HG02678 (cell line): ENCODE measurements at regions not wholly inside any gene's neighbourhood (a gene's known extent, or its start where the extent isn't known, plus 50 kb on each side); places are given as distances from the start of the nearest gene placed in this dataset.

Experiments used
- ATAC-seq: cut with Tn5 transposase; IDR thresholded peaks from one replicate; pipeline ENCODE4 v1.9.1; 2021; ENCODE audit warnings: mild to moderate bottlenecking, moderate library complexity; ENCODE audit not compliant: unreplicated experiment

- no peak for ATAC-seq
Measured at GRCh38 chr17:12287953-12288352, 267.3 kb downstream of the MAP2K4 start.

DNA sequence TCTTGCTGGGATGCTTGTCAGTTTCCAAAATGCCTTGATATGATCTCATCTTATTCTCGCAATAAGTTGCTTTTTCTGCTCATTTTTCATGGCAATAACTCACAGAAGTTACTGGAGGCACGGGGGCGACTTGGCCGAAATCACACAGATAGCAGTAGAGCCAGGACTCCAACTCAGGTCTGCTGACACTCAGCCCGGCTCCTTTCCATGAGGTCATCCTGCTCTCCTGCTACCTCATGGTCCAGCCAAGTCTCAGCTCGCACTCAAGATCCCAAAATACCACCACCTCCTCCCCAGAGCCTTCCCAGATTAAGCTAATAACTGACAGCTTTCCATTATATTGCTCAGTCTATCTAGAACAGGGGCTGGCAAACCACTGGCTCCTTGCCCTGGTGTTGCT is 269.5 kb downstream of the MAP2K4 start:
- no peak for ATAC-seq

DNA sequence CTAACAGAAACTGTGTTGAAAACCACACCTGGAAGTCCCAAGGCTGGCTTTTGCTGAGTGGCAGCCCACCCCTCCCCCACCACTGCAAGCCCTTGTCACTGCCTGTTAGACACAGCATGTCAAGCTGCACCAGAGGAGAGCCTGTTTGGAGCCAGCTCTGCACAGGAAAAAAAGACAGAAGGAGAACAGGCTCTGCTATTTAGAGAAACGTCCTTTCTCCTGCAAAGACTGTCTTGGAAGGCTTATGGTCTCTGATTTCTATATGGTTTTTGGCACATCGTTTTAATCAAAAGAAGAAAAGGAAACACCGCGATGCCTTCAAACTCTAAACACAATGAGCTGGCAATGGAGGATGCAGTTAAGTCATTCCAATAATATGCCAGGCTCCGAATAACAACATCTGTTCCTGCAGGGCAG is 275.5 kb downstream of the MAP2K4 start:
- no peak for ATAC-seq

- no peak for ATAC-seq
Measured at GRCh38 chr17:12301551-12301950, 280.9 kb downstream of the MAP2K4 start.

DNA sequence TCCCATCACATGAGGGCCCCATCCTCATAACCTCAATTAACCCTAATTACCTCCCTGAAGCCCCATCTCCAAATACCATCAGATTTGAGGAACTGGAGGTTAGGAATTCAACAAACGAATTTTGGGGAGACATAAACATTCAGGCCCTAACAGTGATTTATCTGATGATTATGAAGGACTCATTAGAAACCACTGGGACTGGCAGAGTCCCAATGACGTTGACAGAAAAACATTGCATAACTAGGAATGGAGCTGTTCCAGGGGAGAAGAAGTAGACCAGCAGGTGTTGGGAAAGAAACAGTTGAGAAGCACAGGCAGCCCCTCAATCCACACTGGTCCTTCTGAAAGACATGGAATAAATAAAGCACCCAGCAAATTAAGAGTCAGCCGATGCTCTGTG is 282.0 kb downstream of the MAP2K4 start:
- no peak for ATAC-seq

- no peak for ATAC-seq
Measured at GRCh38 chr17:12310811-12311210, 290.1 kb downstream of the MAP2K4 start.

GRCh38 chr17:12312692-12313091 is 292.0 kb downstream of the MAP2K4 start:
- no peak for ATAC-seq

DNA sequence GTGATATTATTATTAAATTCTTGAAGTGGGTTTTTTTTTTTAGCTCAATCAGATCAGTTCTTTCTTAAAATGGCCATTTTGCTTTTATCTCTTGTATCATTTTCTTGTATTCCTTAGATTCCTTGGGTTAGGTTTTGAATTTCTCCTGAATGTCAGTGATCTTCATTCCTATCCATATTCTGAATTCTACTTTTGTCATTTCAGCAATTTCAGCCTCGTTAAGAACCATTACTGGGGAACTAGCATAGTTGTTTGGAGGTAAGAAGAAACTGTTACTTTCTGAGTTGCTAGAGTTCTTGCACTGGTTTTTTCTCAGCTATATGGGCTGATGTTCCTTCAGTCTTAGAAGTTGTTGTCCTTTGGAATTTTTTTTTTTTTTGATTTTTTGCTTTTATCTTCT is 293.1 kb downstream of the MAP2K4 start:
- ATAC-seq: no peak

DNA sequence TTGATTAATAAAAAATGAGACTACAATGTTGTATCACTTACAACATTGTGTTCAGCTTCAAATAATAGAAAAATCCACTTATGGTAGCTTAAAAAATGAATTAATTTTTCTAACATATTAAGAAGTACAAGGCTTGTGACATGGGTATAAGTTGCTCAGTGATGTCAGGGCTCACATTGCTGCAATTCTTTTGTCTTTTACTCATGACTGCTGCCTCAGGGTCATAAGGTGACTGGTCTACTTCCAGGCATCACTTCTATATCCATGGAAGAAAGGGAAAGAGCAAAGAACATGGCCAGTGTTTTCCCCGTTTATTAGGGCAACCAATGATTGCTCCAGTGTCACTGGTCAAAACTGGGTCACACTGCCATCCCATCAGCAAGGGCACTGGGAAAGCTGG is 295.3 kb downstream of the MAP2K4 start:
- ATAC-seq: no peak

- ATAC-seq: no peak
Measured at GRCh38 chr17:12318571-12319266, 298.0 kb downstream of the MAP2K4 start.

GRCh38 chr17:12320286-12320685 is 299.6 kb downstream of the MAP2K4 start:
- no peak for ATAC-seq

- ATAC-seq: no peak
Measured at GRCh38 chr17:12328204-12328603, 307.5 kb downstream of the MAP2K4 start.

DNA sequence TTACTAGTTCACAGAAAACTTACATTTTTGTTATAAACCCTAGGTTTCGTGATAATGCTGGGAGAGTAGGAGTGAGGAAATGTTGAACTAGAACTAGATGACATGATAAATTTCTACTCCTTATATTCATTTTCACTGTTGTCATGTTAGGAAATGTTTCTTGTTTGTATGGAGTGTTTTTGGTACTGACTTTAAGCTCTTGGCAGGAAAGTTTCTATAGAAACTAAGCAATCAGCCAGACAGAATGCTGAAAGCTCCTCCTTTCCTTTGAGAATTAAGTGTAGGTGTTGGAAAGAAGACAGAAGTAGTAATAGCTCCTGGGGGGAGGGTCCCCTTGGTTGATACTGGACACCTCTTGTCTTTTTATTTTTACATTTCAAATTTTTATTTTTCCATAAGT is 309.8 kb downstream of the MAP2K4 start:
- no peak for ATAC-seq

- ATAC-seq: no peak
Measured at GRCh38 chr17:12341328-12341727, 320.7 kb downstream of the MAP2K4 start.

GRCh38 chr17:12342161-12342560 is 321.5 kb downstream of the MAP2K4 start:
- no peak for ATAC-seq

DNA sequence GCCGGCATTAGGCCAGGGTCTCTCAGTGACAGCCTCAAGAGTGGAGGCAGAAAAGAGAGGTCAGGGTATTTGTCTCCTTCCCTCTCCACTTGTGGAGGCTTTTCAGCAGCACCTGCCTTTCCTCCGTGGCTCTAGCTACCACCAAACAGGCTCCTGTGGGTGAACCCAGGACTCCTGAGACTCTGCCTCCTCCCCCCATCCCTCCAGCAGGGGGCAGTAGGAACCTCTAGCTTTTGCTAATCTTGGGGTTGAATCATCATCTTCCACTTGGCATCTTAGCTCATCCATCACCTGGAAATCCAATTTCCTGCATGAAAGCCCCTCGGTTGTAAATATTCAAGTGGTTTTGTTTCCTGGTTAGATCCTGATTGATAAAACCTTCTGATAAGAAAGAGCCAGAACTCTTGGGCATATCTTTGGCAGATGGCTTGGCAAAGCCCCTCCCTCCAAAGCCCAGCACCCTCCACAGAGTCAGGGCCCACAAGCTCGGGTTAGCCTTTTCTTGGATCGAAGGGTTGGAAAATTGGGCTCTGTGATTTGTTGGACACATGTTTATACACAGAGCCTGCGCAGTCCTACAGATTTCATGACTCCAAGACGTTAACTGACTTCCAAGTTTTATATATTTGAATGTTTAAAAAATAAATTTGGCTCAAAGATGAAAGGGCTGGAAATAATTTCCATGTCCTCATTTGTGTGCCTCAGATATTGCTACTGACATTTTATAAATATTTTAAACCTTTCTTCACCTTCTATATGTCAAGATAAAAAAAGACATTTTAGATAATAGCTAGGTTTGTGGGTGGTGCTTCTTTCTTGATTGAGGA is 322.1 kb downstream of the MAP2K4 start:
- no peak for ATAC-seq

GRCh38 chr17:12348476-12348875 is 317.2 kb upstream of the MYOCD start:
- ATAC-seq: no peak

DNA sequence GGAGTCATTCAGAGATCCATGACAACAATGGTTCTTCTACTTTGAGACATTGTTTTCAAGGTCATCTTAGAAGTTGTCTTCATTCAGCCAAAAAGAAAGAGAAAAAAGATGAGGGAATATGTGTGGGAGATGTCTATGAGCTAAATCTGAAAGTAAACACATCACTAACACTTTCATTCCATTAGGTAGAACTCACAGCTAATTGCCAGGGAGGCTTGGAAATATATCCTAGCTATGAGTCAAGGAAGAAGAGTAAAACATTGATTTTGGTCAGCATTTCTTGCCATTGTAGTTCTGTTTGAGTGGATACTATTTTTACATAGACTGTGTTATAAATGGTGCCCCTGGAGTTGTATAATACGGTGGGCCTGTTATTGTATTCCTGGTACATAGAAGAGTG is 316.4 kb upstream of the MYOCD start:
- no peak for ATAC-seq

DNA sequence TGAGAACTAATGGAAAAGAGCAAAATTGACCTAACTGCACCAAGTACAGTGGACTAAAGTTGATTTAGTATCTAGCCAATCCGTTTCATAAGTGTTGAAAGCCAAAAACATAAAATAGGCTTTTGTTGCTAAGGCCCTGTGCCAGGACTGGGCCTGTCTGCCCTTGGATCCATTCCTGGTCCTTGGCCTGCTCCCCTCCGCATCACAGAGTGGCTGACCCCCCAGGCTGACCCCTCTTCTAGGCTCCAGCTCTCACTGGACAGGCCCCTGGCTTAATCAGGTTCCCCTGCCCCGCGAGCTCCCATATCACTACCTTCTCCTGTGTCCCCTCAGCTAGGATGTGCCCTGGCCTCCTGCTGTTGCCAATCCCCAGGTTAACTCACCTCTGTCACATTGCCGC is 313.6 kb upstream of the MYOCD start:
- no peak for ATAC-seq

- no peak for ATAC-seq
Measured at GRCh38 chr17:12357600-12357999, 308.1 kb upstream of the MYOCD start.

DNA sequence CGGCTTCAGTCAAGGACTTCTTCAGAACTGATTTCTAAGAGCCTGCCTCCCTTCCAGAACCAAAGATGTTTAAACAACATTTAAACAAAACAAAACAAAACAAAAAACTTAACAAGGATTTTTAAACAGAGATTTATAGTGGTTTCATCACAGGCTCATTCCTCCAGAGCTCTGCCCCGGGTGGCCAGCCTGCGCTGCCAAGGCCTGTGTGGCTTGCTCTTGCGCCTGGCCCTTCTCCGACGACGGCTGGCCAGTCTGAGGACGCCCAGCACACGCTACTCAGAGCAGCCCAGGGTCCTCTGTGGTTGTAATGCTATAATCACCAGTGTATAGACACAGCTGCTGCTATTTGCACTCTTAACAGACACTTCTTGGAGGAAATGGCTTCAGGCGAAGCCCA is 307.2 kb upstream of the MYOCD start:
- no peak for ATAC-seq

- ATAC-seq: no peak
Measured at GRCh38 chr17:12362853-12363455, 302.7 kb upstream of the MYOCD start.
